H9 (cell line): ENCODE measurements at regions not wholly inside any gene's neighbourhood (a gene's known extent, or its start where the extent isn't known, plus 50 kb on each side); places are given as distances from the start of the nearest gene placed in this dataset.

ENCODE experiments used
- DNase-seq: peaks from one replicate; pipeline ENCODE4 v3.0.0-alpha.2; 2017
- H2AFZ ChIP-seq: one replicate; pipeline ENCODE4 v1.6.1; 2013; ENCODE audit warnings: mild to moderate bottlenecking, low read length, control low read depth, moderate library complexity
- H2AK5ac ChIP-seq: 2 replicates; pipeline ENCODE4 v1.6.1; 2013; ENCODE audit warnings: low read length, control low read depth, mixed read lengths; ENCODE audit not compliant: insufficient read length
- H2BK120ac ChIP-seq: one replicate; pipeline ENCODE4 v1.6.1; 2013; ENCODE audit warnings: low read depth, mild to moderate bottlenecking, low read length, control low read depth, inconsistent platforms; ENCODE audit not compliant: poor library complexity, severe bottlenecking
- H2BK12ac ChIP-seq: 2 replicates; pipeline ENCODE4 v1.6.1; 2013; ENCODE audit warnings: low read length, control low read depth, mixed read lengths, low read depth; ENCODE audit not compliant: insufficient read length
- H2BK15ac ChIP-seq: 2 replicates; pipeline ENCODE4 v1.6.1; 2013; ENCODE audit warnings: low read depth, low read length, control low read depth
- H2BK20ac ChIP-seq: one replicate; pipeline ENCODE4 v1.6.1; 2013; ENCODE audit warnings: low read depth, mild to moderate bottlenecking, low read length, control low read depth, inconsistent platforms; ENCODE audit not compliant: poor library complexity, severe bottlenecking
- H2BK5ac ChIP-seq: 2 replicates; pipeline ENCODE4 v1.6.1; 2013; ENCODE audit warnings: low read length, control low read depth, mixed read lengths; ENCODE audit not compliant: insufficient read length
- H3K14ac ChIP-seq: 2 replicates; pipeline ENCODE4 v1.6.1; 2013; ENCODE audit warnings: low read length, control low read depth; ENCODE audit not compliant: insufficient read depth
- H3K18ac ChIP-seq: 2 replicates; pipeline ENCODE4 v1.6.1; 2013; ENCODE audit warnings: low read depth, mild to moderate bottlenecking, mixed read lengths, low read length, control low read depth; ENCODE audit not compliant: insufficient read length
- H3K23ac ChIP-seq: 2 replicates; pipeline ENCODE4 v1.6.1; 2013; ENCODE audit warnings: low read length, control low read depth, mixed read lengths, low read depth; ENCODE audit not compliant: insufficient read length
- H3K23me2 ChIP-seq: 2 replicates; pipeline ENCODE4 v1.6.1; 2013; ENCODE audit warnings: low read depth, mild to moderate bottlenecking, mixed read lengths, low read length, control low read depth; ENCODE audit not compliant: insufficient read length, poor library complexity, severe bottlenecking
- H3K27ac ChIP-seq: 2 replicates; pipeline ENCODE4 v1.5.1; 2013; ENCODE audit warnings: low read length, control low read depth, mixed read lengths, low read depth; ENCODE audit not compliant: insufficient read length
- H3K27me3 ChIP-seq: 2 replicates; pipeline ENCODE4 v1.6.1; 2013; ENCODE audit warnings: low read length, control low read depth, inconsistent platforms; ENCODE audit not compliant: insufficient read depth
- H3K4ac ChIP-seq: 2 replicates; pipeline ENCODE4 v1.6.1; 2013; ENCODE audit warnings: low read depth, mild to moderate bottlenecking, control low read depth, inconsistent platforms, low read length, moderate library complexity
- H3K4me1 ChIP-seq: 2 replicates; pipeline ENCODE4 v1.6.1; 2013; ENCODE audit warnings: low read length, control low read depth, inconsistent platforms; ENCODE audit not compliant: insufficient read depth
- H3K4me2 ChIP-seq: 2 replicates; pipeline ENCODE4 v1.6.1; 2013; ENCODE audit warnings: low read length, control low read depth, mixed read lengths; ENCODE audit not compliant: insufficient read length, insufficient read depth
- H3K56ac ChIP-seq: 2 replicates; pipeline ENCODE4 v1.6.1; 2013; ENCODE audit warnings: low read depth, mild to moderate bottlenecking, mixed read lengths, low read length, control low read depth; ENCODE audit not compliant: insufficient read length
- H3K79me1 ChIP-seq: 2 replicates; pipeline ENCODE4 v1.6.1; 2013; ENCODE audit warnings: low read depth, mild to moderate bottlenecking, moderate library complexity, low read length, control low read depth, inconsistent platforms; ENCODE audit not compliant: insufficient read depth, poor library complexity, severe bottlenecking
- H3K79me2 ChIP-seq: 2 replicates; pipeline ENCODE4 v1.6.1; 2013; ENCODE audit warnings: low read length, control low read depth, inconsistent platforms; ENCODE audit not compliant: insufficient read depth
- H3K9ac ChIP-seq: 2 replicates; pipeline ENCODE4 v1.6.1; 2013; ENCODE audit warnings: low read length, control low read depth, mixed read lengths; ENCODE audit not compliant: insufficient read length; ENCODE audit errors: extremely low read depth
- H3K9me3 ChIP-seq: one replicate; pipeline ENCODE4 v1.6.1; 2013; ENCODE audit warnings: low read depth, low read length, inconsistent platforms; ENCODE audit not compliant: control insufficient read depth
- H3T11ph ChIP-seq: one replicate; pipeline ENCODE4 v1.6.1; 2013; ENCODE audit warnings: mild to moderate bottlenecking, low read length, control low read depth, inconsistent platforms
- H4K20me1 ChIP-seq: one replicate; pipeline ENCODE4 v1.6.1; 2013; ENCODE audit not compliant: control insufficient read depth, insufficient read length, insufficient read depth
- H4K5ac ChIP-seq: 2 replicates; pipeline ENCODE4 v1.6.1; 2013; ENCODE audit warnings: low read depth, mild to moderate bottlenecking, mixed read lengths, low read length, control low read depth; ENCODE audit not compliant: insufficient read length
- H4K8ac ChIP-seq: replicated peaks from 2 replicates; pipeline ENCODE4 v1.6.1; 2013; ENCODE audit warnings: low read length, control low read depth, mixed read lengths, low read depth; ENCODE audit not compliant: insufficient read length
- H4K91ac ChIP-seq: 2 replicates; pipeline ENCODE4 v1.6.1; 2013; ENCODE audit warnings: low read depth, mild to moderate bottlenecking, moderate library complexity, mixed read lengths, low read length, control low read depth; ENCODE audit not compliant: insufficient read length
- H3K27ac Mint-ChIP-seq, 3 experiments: 2 replicates in 2 of 3; 3 replicates in 1 of 3; pipeline ENCODE4 v1.8.0; 2020 to 2021; ENCODE audit warnings: mixed read lengths in 3 of 3, mild to moderate bottlenecking in 1 of 3, moderate library complexity in 1 of 3
- H3K27me3 Mint-ChIP-seq: 2 replicates; pipeline ENCODE4 v1.8.0; 2021; ENCODE audit warnings: low read depth, mild to moderate bottlenecking, moderate library complexity, mixed read lengths
- H3K36me3 Mint-ChIP-seq, 3 experiments: 2 replicates in 2 of 3; 3 replicates in 1 of 3; pipeline ENCODE4 v1.8.0; 2020 to 2021; ENCODE audit warnings: low read depth in 3 of 3, mixed read lengths in 3 of 3; ENCODE audit not compliant: insufficient read depth in 1 of 3
- H3K4me1 Mint-ChIP-seq, 2 experiments: 2 replicates each; pipeline ENCODE4 v1.8.0; 2020; ENCODE audit warnings: mixed read lengths in 2 of 2
- H3K4me3 Mint-ChIP-seq, 2 experiments: 2 replicates in 1 of 2; 3 replicates in 1 of 2; pipeline ENCODE4 v1.8.0; 2020 to 2021; ENCODE audit warnings: mild to moderate bottlenecking in 2 of 2, mixed read lengths in 2 of 2, moderate library complexity in 1 of 2
- H3K9me3 Mint-ChIP-seq, 2 experiments: 2 replicates in 1 of 2; 3 replicates in 1 of 2; pipeline ENCODE4 v1.8.0; 2020; ENCODE audit warnings: mild to moderate bottlenecking in 2 of 2, mixed read lengths in 2 of 2, moderate library complexity in 1 of 2
- WGBS: extraction: QIAGEN DNeasy Blood & Tissue Kit; methylation state at CpG from one replicate; pipeline ENCODE4 v1.1.7; 2013; ENCODE audit warnings: missing lambda C conversion rate, low lambda C conversion rate, mixed read lengths; ENCODE audit not compliant: insufficient read length; ENCODE audit errors: extremely low coverage; 5-methylcytosine and 5-hydroxymethylcytosine counted together
- TF ChIP-seq, protein P1 (sequence below): fragments of 200-600 bp; sonication (generic); conservative IDR thresholded peaks from 3 replicates; pipeline ENCODE4 v1.8.0; 2021; ENCODE audit warnings: antibody characterized with exemption, mild to moderate bottlenecking

DNA sequence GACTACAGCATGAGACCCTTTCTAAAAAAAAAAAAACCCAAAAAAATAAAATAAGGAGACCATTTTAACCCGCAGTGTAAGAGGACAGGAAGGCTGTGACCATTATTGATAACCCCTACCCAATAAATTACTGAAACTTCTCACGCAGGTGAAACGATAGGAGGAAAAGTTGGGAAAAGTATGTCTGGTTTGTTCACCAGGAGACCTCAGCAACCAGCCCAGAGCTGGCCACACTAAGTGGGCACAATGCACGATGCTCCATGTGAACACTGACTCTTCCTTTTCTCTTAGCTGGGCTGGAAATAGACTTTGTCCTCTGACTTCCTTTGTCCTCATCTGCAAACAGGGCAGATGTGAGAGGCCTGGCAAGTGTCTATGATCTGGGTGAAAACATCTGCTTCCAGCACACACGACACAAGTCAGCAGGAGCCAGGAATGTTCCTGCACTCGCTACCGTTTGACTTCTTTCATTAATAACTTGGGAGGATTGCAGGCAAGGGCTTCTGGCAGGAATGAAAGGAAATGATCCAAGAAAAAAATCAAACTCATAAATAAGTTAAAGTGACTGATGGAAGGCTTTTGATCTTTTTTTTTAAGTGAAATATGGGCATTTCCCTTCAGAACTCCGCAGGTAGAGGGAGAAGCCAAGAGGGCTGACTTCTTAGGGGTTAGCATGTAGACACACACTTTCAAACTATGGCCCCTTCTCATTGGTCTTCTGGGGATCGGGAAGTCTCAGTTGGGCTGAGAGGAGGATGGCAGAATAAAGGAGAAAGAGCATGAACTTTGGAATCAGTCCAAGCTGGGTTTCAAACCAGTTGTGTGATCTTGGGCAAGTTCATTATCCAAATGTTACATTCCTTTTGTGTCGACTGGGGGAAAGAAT lies 137.4 kb upstream of the MYCN start:
- H3K27me3 ChIP-seq = no peaks in the 10 kb centered on the region
- no peaks in the 10 kb centered on the region for H3K23me2 ChIP-seq
- H2BK12ac ChIP-seq = no peak overlapping the region
- H3K79me1 ChIP-seq = no peaks in the 10 kb centered on the region
- no peak overlapping the region for H4K5ac ChIP-seq
- H2BK15ac ChIP-seq = no peak overlapping the region
- Mint-ChIP-seq H3K4me3 (no peak overlapping the region), H3K36me3 (no peaks in the 10 kb centered on the region; a peak in 1 of 7 replicates), H3K9me3 (no peaks in the 10 kb centered on the region), H3K27ac (no peak overlapping the region), H3K27me3 (peaks cover 6% of the 10 kb centered on the region), H3K4me1 (peaks cover 11 to 12% of the 10 kb centered on the region in 2 experiments)
- H4K8ac ChIP-seq = no peak overlapping the region
- no peak overlapping the region for H3K4ac ChIP-seq
- no peak overlapping the region for H3K56ac ChIP-seq
- no CpG with 5 or more reads among the region's 10 CpGs for WGBS
- H3K18ac ChIP-seq = no peak overlapping the region
- no peaks in the 10 kb centered on the region for H3K9me3 ChIP-seq
- H2BK120ac ChIP-seq = no peak overlapping the region
- no peak overlapping the region for H2BK5ac ChIP-seq
- no peaks in the 10 kb centered on the region for H3K79me2 ChIP-seq
- no peak overlapping the region for H3K27ac ChIP-seq
- no peak overlapping the region for H3K9ac ChIP-seq
- no peak overlapping the region for H3K23ac ChIP-seq
- H4K91ac ChIP-seq = no peak overlapping the region
- no peak for DNase-seq
- H3T11ph ChIP-seq = no peak overlapping the region
- H3K4me2 ChIP-seq = no peak overlapping the region
- no peaks in the 10 kb centered on the region; the same call in 1 of the 2 replicates for H3K4me1 ChIP-seq
- no peaks in the 10 kb centered on the region for H4K20me1 ChIP-seq
- no peak overlapping the region for H2AK5ac ChIP-seq
- no peak overlapping the region for H2BK20ac ChIP-seq
- TF ChIP-seq, protein P1, sequence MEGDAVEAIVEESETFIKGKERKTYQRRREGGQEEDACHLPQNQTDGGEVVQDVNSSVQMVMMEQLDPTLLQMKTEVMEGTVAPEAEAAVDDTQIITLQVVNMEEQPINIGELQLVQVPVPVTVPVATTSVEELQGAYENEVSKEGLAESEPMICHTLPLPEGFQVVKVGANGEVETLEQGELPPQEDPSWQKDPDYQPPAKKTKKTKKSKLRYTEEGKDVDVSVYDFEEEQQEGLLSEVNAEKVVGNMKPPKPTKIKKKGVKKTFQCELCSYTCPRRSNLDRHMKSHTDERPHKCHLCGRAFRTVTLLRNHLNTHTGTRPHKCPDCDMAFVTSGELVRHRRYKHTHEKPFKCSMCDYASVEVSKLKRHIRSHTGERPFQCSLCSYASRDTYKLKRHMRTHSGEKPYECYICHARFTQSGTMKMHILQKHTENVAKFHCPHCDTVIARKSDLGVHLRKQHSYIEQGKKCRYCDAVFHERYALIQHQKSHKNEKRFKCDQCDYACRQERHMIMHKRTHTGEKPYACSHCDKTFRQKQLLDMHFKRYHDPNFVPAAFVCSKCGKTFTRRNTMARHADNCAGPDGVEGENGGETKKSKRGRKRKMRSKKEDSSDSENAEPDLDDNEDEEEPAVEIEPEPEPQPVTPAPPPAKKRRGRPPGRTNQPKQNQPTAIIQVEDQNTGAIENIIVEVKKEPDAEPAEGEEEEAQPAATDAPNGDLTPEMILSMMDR = no peak
- H3K14ac ChIP-seq = no peak overlapping the region
- H2AFZ ChIP-seq = no peak overlapping the region
